ENCODE measurements at regions not wholly inside any gene's neighbourhood (a gene's known extent, or its start where the extent isn't known, plus 50 kb on each side); places are given as distances from the start of the nearest gene placed in this dataset.
"Not testable (repeated sequence)": the region's sequence is repeated elsewhere in the genome, so short reads cannot be mapped to it uniquely, and the experiment has no call there.

DNA sequence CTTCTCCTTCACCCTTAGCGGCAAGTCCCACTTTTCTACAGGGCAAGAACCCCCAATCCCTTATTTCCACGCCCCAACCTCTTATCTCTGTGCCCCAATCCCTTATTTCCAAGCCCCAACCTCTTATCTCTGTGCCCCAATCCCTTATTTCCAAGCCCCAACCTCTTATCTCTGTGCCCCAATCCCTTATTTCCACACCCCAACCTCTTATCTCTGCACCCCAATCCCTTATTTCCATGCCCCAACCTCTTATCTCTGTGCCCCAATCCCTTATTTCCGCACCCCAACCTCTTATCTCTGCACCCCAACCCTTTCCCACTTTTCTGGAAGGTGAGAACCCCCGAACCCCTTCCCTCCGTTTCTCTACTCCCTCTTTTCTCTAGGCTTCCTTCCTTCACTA lies 116.1 kb upstream of the GJE1 start:
- not testable (repeated sequence) for H3K27me3 ChIP-seq (ENCODE audit: low read length); H3K4me1 ChIP-seq (ENCODE audit: low read length); H3K9ac ChIP-seq (ENCODE audit: low read length); H3K79me2 ChIP-seq (ENCODE audit: low read length); H4K20me1 ChIP-seq (ENCODE audit: insufficient read depth, low read depth, low read length); H3K9me3 ChIP-seq (ENCODE audit: low read length); H3K36me3 ChIP-seq (ENCODE audit: insufficient read depth, low read length); H3K9me2 ChIP-seq (replicated peaks; ENCODE audit: insufficient read depth, low read length); H3K27ac ChIP-seq (ENCODE audit: low read length); DNase-seq; H3K4me2 ChIP-seq (ENCODE audit: low read depth, low read length, poor library complexity, severe bottlenecking); H3K4me3 ChIP-seq (ENCODE audit: low read length); H2AFZ ChIP-seq (ENCODE audit: low read length)

DNA sequence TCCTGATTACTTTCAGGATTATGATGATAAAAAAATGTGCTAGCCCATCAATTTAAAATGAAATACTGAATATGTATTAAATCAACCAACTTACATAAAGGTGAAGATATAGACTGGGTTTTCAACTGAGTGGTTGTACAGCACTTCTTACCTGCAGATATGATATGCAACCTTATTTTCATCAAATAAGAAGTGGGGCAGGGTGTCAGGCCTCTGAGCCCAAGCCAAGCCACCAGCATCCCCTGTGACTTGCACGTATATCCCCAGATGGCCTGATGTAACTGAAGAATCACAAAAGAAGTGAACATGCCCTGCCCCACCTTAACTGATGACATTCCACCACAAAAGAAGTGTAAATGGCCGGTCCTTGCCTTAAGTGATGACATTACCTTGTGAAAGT lies 117.3 kb upstream of the GJE1 start:
- DNase-seq; H3K4me2 ChIP-seq (ENCODE audit: low read depth, low read length, poor library complexity, severe bottlenecking); H3K4me1 ChIP-seq (ENCODE audit: low read length); H3K79me2 ChIP-seq (ENCODE audit: low read length); H3K36me3 ChIP-seq (ENCODE audit: insufficient read depth, low read length); H2AFZ ChIP-seq (ENCODE audit: low read length); H3K9me3 ChIP-seq (ENCODE audit: low read length); H3K27me3 ChIP-seq (ENCODE audit: low read length); H4K20me1 ChIP-seq (ENCODE audit: insufficient read depth, low read depth, low read length); H3K9me2 ChIP-seq (replicated peaks; ENCODE audit: insufficient read depth, low read length); H3K4me3 ChIP-seq (ENCODE audit: low read length); H3K9ac ChIP-seq (ENCODE audit: low read length); H3K27ac ChIP-seq (ENCODE audit: low read length): not testable (repeated sequence)

DNA sequence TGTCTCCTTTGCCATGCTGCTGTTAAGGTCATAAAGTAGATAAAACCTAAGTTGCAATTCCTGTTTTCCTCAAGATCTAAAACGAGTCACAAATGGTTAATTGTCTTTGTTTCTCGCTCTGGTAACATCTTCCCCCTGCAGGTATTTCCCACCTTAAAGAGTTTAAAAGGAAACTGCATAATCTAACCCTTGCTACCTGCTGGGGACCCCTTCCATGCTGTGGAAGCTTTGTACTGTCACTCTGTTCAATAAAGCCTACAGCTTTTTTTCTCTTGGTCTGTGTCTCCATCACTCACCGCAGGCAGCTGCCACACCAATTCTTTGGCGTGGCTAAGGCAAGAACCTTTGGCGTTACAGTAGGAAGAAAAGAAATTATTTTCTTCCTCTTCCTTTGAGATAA lies 117.7 kb upstream of the GJE1 start:
- no peaks in the 10 kb centered on the region for H3K9me3 ChIP-seq (ENCODE audit: low read length)
- H2AFZ ChIP-seq (ENCODE audit: low read length): no peak overlapping the region
- no peak for DNase-seq
- H3K9ac ChIP-seq (ENCODE audit: low read length): no peak overlapping the region
- no peaks in the 10 kb centered on the region for H3K4me1 ChIP-seq (ENCODE audit: low read length)
- no peaks in the 10 kb centered on the region for H4K20me1 ChIP-seq (ENCODE audit: insufficient read depth, low read depth, low read length)
- H3K4me3 ChIP-seq (ENCODE audit: low read length): no peak overlapping the region
- no peak overlapping the region for H3K27ac ChIP-seq (ENCODE audit: low read length)
- H3K36me3 ChIP-seq (ENCODE audit: insufficient read depth, low read length): no peaks in the 10 kb centered on the region
- no peak overlapping the region for H3K4me2 ChIP-seq (ENCODE audit: low read depth, low read length, poor library complexity, severe bottlenecking)
- H3K79me2 ChIP-seq (ENCODE audit: low read length): no peaks in the 10 kb centered on the region
- H3K27me3 ChIP-seq (ENCODE audit: low read length): no peaks in the 10 kb centered on the region
- H3K9me2 ChIP-seq (replicated peaks; ENCODE audit: insufficient read depth, low read length): no peaks in the 10 kb centered on the region

DNA sequence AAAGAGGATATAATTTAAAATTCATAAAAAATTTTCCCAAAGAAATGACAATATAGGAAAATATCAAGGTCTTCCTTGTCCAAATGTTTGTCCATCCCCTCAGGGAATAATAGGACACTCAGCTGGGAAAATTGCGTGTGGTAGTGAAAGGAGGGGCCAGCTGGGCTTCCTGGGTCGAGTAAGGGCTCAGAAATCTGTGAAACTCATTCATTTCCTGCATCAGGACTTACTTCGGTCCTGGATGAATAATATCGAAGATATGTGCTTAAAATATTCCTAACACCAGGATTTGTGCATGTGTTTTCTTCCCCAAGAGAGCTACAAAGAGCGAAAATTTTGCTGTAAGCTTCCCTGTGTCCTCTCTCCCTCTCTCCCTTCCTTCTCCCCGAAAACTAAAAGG lies 118.2 kb upstream of the GJE1 start:
- Histone ChIP-seq H3K9me3 (ENCODE audit: low read length) (no peaks in the 10 kb centered on the region), H3K36me3 (ENCODE audit: insufficient read depth, low read length) (no peaks in the 10 kb centered on the region), H2AFZ (ENCODE audit: low read length) (no peak overlapping the region), H3K4me3 (ENCODE audit: low read length) (no peak overlapping the region), H3K79me2 (ENCODE audit: low read length) (no peaks in the 10 kb centered on the region), H3K27me3 (ENCODE audit: low read length) (no peaks in the 10 kb centered on the region), H3K4me1 (ENCODE audit: low read length) (no peaks in the 10 kb centered on the region), H3K9ac (ENCODE audit: low read length) (no peak overlapping the region), H4K20me1 (ENCODE audit: insufficient read depth, low read depth, low read length) (no peaks in the 10 kb centered on the region), H3K4me2 (ENCODE audit: low read depth, low read length, poor library complexity, severe bottlenecking) (no peak overlapping the region), H3K27ac (ENCODE audit: low read length) (no peak overlapping the region), H3K9me2 (replicated peaks; ENCODE audit: insufficient read depth, low read length) (no peaks in the 10 kb centered on the region)
- DNase-seq: no peak

DNA sequence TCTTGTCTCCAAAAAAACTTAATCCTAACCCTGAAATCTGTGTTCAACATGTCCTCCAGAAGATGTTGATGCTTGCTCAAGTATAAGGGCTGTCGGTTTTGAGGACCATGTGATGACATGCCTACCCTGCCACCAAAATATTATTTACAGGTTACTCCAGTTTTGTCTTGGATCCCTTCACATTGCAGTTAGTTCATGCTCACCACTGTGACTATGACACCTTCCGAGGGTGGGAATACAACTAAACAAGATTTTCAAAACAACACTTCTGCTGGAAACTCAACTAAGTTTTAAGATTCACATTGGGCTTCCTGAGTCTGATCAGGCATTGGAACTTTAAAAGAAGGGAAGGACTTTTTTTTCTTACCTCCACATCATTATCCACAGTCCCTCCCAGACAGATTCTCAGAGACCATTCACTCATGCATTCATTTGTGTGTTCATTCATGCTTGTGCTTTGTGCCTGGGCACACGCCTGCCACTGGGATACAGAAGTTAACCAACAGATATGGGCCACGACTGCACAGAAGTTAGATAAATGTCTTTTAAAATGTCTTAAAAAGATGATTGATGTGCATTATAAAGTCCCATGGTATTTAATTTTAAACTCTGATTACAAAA lies 118.7 kb upstream of the GJE1 start:
- Histone ChIP-seq H3K4me2 (ENCODE audit: low read depth, low read length, poor library complexity, severe bottlenecking) (no peak overlapping the region), H3K27ac (ENCODE audit: low read length) (no peak overlapping the region), H3K36me3 (ENCODE audit: insufficient read depth, low read length) (no peaks in the 10 kb centered on the region), H3K27me3 (ENCODE audit: low read length) (no peaks in the 10 kb centered on the region), H3K9me2 (replicated peaks; ENCODE audit: insufficient read depth, low read length) (no peaks in the 10 kb centered on the region), H3K9me3 (ENCODE audit: low read length) (no peaks in the 10 kb centered on the region), H2AFZ (ENCODE audit: low read length) (no peak overlapping the region), H4K20me1 (ENCODE audit: insufficient read depth, low read depth, low read length) (no peaks in the 10 kb centered on the region), H3K79me2 (ENCODE audit: low read length) (no peaks in the 10 kb centered on the region), H3K4me1 (ENCODE audit: low read length) (no peaks in the 10 kb centered on the region), H3K4me3 (ENCODE audit: low read length) (no peak overlapping the region), H3K9ac (ENCODE audit: low read length) (no peak overlapping the region)
- no peak for DNase-seq

DNA sequence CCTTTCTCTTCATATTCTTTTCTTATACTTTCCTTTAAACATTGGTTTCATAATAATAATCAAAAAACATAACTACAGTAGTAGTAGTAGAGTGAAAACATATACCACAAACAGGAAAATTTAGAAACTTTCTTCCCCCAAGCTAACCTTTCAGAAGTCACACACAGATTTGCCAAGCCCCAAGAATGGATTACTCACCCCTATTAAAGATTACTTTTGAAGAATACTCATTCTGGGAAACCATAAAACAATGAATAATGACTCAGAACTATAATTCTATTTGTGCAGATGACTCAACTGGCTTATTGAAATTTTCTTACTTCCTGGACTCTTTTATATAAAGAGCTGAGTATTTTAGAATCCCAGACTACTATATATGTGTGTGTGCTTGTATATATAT lies 119.4 kb upstream of the GJE1 start:
- Histone ChIP-seq H3K27ac (ENCODE audit: low read length) (no peak overlapping the region), H2AFZ (ENCODE audit: low read length) (no peak overlapping the region), H3K27me3 (ENCODE audit: low read length) (no peaks in the 10 kb centered on the region), H3K4me3 (ENCODE audit: low read length) (no peak overlapping the region), H3K4me1 (ENCODE audit: low read length) (no peaks in the 10 kb centered on the region), H3K9ac (ENCODE audit: low read length) (no peak overlapping the region), H3K9me3 (ENCODE audit: low read length) (no peaks in the 10 kb centered on the region), H4K20me1 (ENCODE audit: insufficient read depth, low read depth, low read length) (no peaks in the 10 kb centered on the region), H3K9me2 (replicated peaks; ENCODE audit: insufficient read depth, low read length) (no peaks in the 10 kb centered on the region), H3K79me2 (ENCODE audit: low read length) (no peaks in the 10 kb centered on the region), H3K36me3 (ENCODE audit: insufficient read depth, low read length) (no peaks in the 10 kb centered on the region), H3K4me2 (ENCODE audit: low read depth, low read length, poor library complexity, severe bottlenecking) (no peak overlapping the region)
- DNase-seq: no peak

DNA sequence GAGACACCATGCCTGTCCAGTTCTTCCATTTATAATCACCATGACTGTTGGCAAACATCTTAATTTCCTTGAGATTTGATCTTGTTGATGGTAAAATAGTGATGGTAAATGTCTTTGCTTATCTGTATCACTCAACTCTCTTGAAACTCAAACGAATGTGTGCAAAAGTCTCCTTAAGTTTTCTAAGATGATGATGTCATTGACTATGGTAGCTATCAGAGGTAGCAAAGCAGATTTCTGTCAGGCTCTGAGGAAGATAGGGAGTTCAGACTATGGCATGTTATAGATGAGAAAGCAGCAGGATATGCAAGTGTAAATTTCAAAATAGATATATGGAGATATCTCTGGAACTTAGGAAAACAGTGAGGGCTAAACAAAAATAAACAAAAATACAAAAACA lies 121.0 kb upstream of the GJE1 start:
- H3K9me2 ChIP-seq (replicated peaks; ENCODE audit: insufficient read depth, low read length): no peaks in the 10 kb centered on the region
- H2AFZ ChIP-seq (ENCODE audit: low read length): no peak overlapping the region
- H3K4me3 ChIP-seq (ENCODE audit: low read length): no peak overlapping the region
- no peaks in the 10 kb centered on the region for H3K4me1 ChIP-seq (ENCODE audit: low read length)
- H3K4me2 ChIP-seq (ENCODE audit: low read depth, low read length, poor library complexity, severe bottlenecking): no peak overlapping the region
- H3K79me2 ChIP-seq (ENCODE audit: low read length): no peaks in the 10 kb centered on the region
- H3K36me3 ChIP-seq (ENCODE audit: insufficient read depth, low read length): no peaks in the 10 kb centered on the region
- no peak for DNase-seq
- H3K9me3 ChIP-seq (ENCODE audit: low read length): no peaks in the 10 kb centered on the region
- H3K9ac ChIP-seq (ENCODE audit: low read length): no peak overlapping the region
- no peak overlapping the region for H3K27ac ChIP-seq (ENCODE audit: low read length)
- no peaks in the 10 kb centered on the region for H4K20me1 ChIP-seq (ENCODE audit: insufficient read depth, low read depth, low read length)
- no peaks in the 10 kb centered on the region for H3K27me3 ChIP-seq (ENCODE audit: low read length)

DNA sequence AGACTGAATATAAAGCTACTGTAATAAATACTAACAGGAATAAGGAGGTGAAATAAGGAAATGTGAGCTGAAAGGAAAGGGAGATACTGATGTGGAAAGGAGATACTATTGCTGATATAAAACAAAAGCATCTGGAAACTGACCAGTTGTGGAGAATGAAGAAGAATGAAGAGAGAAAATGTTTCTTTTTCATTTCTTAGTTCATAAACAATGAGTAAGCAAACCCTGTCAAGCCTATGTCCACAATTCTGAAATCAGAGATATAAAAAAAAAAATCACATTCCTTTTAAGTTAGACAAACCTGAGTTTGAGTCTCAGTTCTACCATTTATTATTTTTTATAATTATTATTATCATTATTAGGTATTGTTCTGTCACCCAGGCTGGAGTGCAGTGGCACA lies 121.6 kb upstream of the GJE1 start:
- H3K9me2 ChIP-seq (replicated peaks; ENCODE audit: insufficient read depth, low read length): no peaks in the 10 kb centered on the region
- H3K9ac ChIP-seq (ENCODE audit: low read length): no peak overlapping the region

DNA sequence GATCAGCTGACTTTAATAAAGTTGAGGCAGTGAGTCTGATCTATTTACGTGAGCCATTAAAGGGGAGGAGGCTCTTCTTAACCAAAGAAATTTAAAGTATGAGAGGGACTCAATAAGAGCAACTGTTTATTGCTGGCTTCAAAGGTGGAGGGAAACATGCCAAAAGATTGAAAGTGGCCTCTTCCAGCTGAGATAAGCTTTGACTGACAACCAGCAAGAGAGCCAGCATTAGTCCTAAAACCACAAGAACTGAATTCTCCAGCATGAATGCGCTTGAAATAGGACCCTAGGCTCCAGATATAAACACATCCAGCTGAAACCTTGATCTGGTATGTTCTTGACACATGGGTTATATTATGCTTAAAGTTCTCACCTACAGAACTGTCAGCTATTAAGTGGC lies 123.1 kb upstream of the GJE1 start:
- Histone ChIP-seq H3K36me3 (ENCODE audit: insufficient read depth, low read length) (no peaks in the 10 kb centered on the region), H3K27me3 (ENCODE audit: low read length) (no peaks in the 10 kb centered on the region), H4K20me1 (ENCODE audit: insufficient read depth, low read depth, low read length) (no peaks in the 10 kb centered on the region), H3K4me3 (ENCODE audit: low read length) (no peak overlapping the region), H3K4me1 (ENCODE audit: low read length) (no peaks in the 10 kb centered on the region), H3K27ac (ENCODE audit: low read length) (no peak overlapping the region), H2AFZ (ENCODE audit: low read length) (no peak overlapping the region), H3K9me3 (ENCODE audit: low read length) (no peaks in the 10 kb centered on the region), H3K9me2 (replicated peaks; ENCODE audit: insufficient read depth, low read length) (no peaks in the 10 kb centered on the region), H3K4me2 (ENCODE audit: low read depth, low read length, poor library complexity, severe bottlenecking) (no peak overlapping the region), H3K79me2 (ENCODE audit: low read length) (no peaks in the 10 kb centered on the region), H3K9ac (ENCODE audit: low read length) (no peak overlapping the region)
- no peak for DNase-seq

More for the DNA sequence above, 121.6 kb upstream of the GJE1 start:
- Histone ChIP-seq H3K27ac (ENCODE audit: low read length) (no peak overlapping the region), H3K27me3 (ENCODE audit: low read length) (no peaks in the 10 kb centered on the region), H3K36me3 (ENCODE audit: insufficient read depth, low read length) (no peaks in the 10 kb centered on the region), H3K4me1 (ENCODE audit: low read length) (no peaks in the 10 kb centered on the region), H4K20me1 (ENCODE audit: insufficient read depth, low read depth, low read length) (no peaks in the 10 kb centered on the region), H3K79me2 (ENCODE audit: low read length) (no peaks in the 10 kb centered on the region), H2AFZ (ENCODE audit: low read length) (no peak overlapping the region), H3K4me2 (ENCODE audit: low read depth, low read length, poor library complexity, severe bottlenecking) (no peak overlapping the region), H3K4me3 (ENCODE audit: low read length) (no peak overlapping the region), H3K9me3 (ENCODE audit: low read length) (no peaks in the 10 kb centered on the region)
- no peak for DNase-seq

All from Karpas-422 (cell line).